Astrocyte of the spinal cord (primary cell): ENCODE measurements at regions not wholly inside any gene's neighbourhood (a gene's known extent, or its start where the extent isn't known, plus 50 kb on each side); places are given as distances from the start of the nearest gene placed in this dataset.

Experiments
- DNase-seq: peaks from one replicate; pipeline ENCODE4 v3.0.0; 2011; ENCODE audit warnings: low read depth, low spot score
- H3K4me3 ChIP-seq: 2 replicates; pipeline ENCODE4 v1.5.1; 2011; ENCODE audit warnings: low read depth, mild to moderate bottlenecking, low read length, moderate library complexity
- in situ Hi-C: cut with HindIII; loops from 2 replicates; pipeline ENCODE4 v1.10.0; 2017; ENCODE audit warnings: low sequenced_read_pairs
- TF ChIP-seq, protein P1 (sequence below): IDR thresholded peaks from 2 replicates; pipeline ENCODE4 v1.5.1; 2012; ENCODE audit warnings: low read depth, mild to moderate bottlenecking, low read length, inconsistent platforms

GRCh38 chr9:71504636-71505035, 263.7 kb downstream of the CEMIP2 start:
- no peak overlapping the region for H3K4me3 ChIP-seq
- TF ChIP-seq, protein P1, sequence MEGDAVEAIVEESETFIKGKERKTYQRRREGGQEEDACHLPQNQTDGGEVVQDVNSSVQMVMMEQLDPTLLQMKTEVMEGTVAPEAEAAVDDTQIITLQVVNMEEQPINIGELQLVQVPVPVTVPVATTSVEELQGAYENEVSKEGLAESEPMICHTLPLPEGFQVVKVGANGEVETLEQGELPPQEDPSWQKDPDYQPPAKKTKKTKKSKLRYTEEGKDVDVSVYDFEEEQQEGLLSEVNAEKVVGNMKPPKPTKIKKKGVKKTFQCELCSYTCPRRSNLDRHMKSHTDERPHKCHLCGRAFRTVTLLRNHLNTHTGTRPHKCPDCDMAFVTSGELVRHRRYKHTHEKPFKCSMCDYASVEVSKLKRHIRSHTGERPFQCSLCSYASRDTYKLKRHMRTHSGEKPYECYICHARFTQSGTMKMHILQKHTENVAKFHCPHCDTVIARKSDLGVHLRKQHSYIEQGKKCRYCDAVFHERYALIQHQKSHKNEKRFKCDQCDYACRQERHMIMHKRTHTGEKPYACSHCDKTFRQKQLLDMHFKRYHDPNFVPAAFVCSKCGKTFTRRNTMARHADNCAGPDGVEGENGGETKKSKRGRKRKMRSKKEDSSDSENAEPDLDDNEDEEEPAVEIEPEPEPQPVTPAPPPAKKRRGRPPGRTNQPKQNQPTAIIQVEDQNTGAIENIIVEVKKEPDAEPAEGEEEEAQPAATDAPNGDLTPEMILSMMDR, result no peak
- in situ Hi-C loops, result no loop called here
- DNase-seq, result no peak

GRCh38 chr9:71498691-71499090, 269.6 kb downstream of the CEMIP2 start:
- DNase-seq, result no peak

GRCh38 chr9:71490810-71491209, 277.5 kb downstream of the CEMIP2 start:
- no peak overlapping the region for H3K4me3 ChIP-seq
- in situ Hi-C loops, result no loop called here
- DNase-seq, result no peak
- TF ChIP-seq, protein P1, result peak; percentile 17

More at GRCh38 chr9:71498691-71499090, 269.6 kb downstream of the CEMIP2 start:
- in situ Hi-C loops, result no loop called here
- TF ChIP-seq, protein P1, result no peak
- H3K4me3 ChIP-seq, result no peak overlapping the region

- in situ Hi-C loops, result no loop called here
- TF ChIP-seq, protein P1, result no peak
- DNase-seq, result no peak
Measured at GRCh38 chr9:71487061-71487460, 281.3 kb downstream of the CEMIP2 start.

GRCh38 chr9:71485326-71485725, 283.0 kb downstream of the CEMIP2 start:
- TF ChIP-seq, protein P1, result no peak
- no peak for DNase-seq
- in situ Hi-C loops, result no loop called here
- H3K4me3 ChIP-seq, result no peak overlapping the region

More at GRCh38 chr9:71487061-71487460, 281.3 kb downstream of the CEMIP2 start:
- H3K4me3 ChIP-seq, result no peak overlapping the region

GRCh38 chr9:71483436-71483835, 284.9 kb downstream of the CEMIP2 start:
- in situ Hi-C loops, result no loop called here
- TF ChIP-seq, protein P1, result no peak
- no peak for DNase-seq
- H3K4me3 ChIP-seq, result no peak overlapping the region

DNA sequence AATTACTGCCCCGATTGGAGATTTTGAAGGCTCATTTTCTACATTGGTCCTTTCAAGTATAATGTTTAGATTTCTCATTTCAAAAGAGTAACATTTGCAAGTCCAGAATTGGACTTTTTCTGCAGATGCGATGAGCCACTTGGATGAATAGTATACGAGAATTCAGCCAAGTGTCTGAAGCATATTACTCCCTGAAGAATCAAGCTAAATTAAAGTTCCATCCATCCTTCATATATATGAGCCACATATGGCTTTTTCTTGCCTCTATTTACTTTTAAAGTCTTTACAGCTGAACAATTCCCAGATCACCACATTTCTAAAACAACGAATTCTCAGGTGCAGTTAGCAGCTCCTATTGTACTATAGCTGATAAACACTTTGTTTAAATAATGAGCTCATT, 288.7 kb downstream of the CEMIP2 start:
- in situ Hi-C loops, result no loop called here
- TF ChIP-seq, protein P1, result no peak
- no peak for DNase-seq

More for the DNA sequence above, 288.7 kb downstream of the CEMIP2 start:
- no peak overlapping the region for H3K4me3 ChIP-seq
